NCI-H2227 (cell line): ENCODE measurements at regions not wholly inside any gene's neighbourhood (a gene's known extent, or its start where the extent isn't known, plus 50 kb on each side); places are given as distances from the start of the nearest gene placed in this dataset.
"Not testable (repeated sequence)": the region's sequence is repeated elsewhere in the genome, so short reads cannot be mapped to it uniquely, and the experiment has no call there.

ENCODE experiments used
- DNase-seq: peaks from one replicate; lab custom pipeline; 2025; ENCODE audit not compliant: unreplicated experiment; lab: John Stamatoyannopoulos, UW

DNA sequence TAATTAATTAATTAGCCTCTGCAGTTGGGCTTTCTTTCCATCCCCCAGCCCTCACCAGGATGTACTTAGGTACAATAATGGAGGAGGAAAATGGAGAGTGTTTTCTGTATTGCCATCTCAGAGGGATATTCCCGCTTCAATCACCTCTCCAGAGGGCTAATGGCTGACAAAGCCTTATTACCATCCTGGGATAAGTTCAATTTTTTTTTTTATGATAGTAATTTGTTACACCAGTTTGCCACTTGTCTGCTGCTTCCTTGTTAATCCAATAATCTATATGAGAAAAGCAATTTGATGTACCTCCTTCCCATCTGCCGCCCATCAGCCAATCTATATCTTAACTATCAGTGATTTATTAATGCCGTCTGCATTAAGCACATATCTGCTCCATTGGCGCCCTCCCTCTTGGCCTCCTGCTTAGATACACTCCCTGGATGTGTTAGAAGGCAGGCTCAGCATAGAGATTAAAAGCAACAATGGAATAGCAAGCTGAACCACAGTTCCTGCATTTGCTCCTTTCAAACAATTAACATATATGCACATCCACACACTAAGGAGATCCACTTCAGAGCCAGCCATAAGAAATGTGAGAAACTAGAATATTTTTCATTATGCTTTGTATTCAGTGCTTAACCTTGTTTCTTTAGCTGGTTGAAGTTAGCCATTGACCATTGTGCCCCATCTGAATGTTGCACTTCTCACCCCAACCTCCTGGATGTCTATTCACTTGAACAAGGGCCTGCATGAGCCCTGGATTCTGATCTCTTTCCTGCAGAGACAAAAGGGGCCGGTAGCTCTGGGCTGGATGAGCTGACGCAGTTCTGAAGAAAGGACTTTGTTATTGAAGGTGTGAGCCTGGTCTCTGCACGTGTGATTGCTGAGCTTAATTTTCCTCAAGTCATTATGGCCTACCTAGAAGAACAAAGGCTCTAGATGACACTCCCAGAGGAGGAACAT is 237.3 kb upstream of the GAP43 start:
- DNase-seq = no peak

DNA sequence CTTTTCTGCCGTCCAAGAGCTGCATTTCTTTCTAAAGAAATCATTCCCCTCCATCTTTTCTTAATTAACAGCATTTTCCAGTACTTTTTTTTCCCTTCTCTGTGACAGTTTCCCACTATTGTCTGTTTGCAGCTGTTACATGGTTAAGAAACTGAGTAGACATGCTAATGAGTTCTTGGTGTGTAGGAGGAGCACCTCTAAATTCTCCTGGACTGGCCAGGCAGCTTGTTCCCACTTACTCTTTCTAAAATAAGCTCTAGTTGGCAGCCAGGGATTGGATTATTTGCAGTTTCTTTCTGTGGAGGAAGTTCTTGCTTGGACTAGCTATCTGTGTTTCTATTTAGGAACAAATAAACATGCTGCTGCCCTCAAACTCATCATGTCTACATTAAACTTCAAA is 235.1 kb upstream of the GAP43 start:
- DNase-seq = no peak

DNA sequence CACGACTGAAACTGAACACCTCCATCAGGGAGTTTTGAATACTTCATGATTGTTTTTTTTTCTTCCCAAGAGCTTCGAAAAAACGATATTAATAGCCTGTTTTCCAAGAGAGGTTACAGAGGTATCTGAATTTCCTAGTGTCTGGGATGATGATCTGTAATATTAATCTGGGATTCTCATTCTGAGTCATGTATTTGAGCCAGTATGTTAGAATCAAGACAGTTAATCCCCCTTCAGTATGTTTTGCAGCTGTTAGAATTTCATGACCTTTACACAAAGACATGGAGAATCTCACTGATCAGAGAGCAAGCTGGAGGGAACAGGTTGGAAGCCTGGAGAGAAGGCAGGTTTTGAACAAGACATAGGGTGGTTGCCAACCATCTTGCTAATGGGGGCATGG is 234.5 kb upstream of the GAP43 start:
- DNase-seq = no peak

DNA sequence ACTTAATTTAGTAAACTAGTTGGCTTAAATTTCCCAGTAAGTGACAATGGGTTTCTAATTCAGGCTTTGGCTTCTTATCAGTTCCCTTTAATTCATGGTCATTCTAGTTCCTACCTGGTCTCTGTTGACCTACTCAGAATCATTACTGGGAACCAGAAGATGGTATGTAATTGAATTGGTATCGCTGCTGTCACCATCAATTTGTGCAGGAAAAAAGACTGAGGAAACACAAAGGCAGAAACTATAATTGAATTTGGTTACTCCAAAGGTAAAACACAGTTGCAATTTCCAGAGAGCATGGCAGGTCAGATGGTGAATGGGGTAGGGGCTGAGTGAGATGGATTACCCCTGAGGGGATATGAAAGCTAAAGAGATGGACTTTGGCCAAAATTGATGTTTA is 226.5 kb upstream of the GAP43 start:
- DNase-seq = no peak

DNA sequence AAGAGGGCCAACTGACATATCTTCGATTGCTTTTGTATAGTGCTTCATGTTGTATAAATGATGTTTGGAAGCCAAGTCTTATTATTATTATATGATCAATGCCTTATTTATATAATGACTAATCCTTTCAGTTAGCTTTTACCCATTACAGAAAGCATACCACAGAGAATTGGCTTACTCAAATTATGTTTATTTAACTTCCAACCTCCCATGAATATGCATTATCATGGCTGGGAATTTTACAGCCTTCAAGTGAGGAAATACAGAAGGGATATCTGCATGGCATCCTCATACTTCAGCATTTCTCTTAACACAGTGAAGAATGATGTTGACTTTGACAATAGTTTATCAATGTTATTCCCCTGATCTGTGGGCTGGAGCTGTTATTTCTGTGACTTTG is 225.9 kb upstream of the GAP43 start:
- no peak for DNase-seq

DNA sequence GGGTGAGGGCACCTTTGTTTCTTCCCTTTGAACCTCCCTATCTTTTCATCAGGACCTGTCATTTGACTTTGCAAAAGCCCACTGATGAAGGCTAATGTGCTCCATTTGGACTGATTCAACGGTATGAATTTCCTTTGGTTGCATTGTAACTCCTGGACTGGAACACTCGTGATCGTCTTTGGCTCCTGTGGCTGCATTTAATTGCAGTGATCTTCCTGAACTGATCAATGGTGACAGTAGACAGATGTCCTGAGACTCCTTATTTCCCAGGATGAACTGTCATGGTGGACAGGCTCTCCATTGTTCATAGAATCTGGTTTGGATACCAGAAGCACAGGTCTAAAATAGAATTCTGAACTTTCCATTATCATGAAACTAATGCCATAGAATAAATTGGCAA is 224.8 kb upstream of the GAP43 start:
- DNase-seq = no peak

DNA sequence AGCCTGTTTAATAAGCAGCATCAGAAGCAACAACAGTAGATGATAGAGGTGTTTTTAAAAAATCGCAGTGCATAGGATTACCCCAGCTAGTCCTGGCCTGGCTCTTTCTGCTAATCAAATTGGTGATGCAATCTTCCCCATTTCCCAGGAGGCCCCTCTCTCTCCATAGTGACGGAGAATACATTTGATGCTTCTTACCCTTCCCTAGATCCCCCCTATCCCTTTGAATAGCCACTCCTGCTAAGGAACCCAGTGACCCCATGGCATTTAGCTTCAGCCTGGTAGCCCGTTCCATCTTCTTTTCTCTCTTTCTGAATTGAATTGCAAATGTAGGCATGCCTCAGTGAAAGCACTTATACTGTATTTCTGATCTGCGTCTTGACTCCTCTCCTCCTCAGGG is 223.6 kb upstream of the GAP43 start:
- DNase-seq = no peak

DNA sequence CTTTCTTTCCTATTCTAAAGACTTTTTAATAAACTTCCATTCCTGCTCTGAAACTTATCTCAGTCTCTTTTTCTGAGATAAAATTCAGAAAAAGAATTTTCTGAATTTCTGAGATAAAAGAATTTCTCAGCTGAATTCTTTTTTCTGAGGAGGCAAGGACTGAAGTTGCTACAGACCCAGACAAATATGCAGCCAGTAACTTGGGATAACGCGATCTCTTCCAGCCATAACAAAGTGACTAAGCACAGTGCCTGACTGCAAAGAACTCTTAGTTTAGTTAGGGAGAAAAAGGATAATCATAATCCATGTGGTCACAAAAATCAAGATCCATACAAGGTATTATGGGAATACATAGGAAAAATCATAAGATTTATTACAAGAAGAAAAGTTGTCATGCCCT is 222.0 kb upstream of the GAP43 start:
- no peak for DNase-seq

DNA sequence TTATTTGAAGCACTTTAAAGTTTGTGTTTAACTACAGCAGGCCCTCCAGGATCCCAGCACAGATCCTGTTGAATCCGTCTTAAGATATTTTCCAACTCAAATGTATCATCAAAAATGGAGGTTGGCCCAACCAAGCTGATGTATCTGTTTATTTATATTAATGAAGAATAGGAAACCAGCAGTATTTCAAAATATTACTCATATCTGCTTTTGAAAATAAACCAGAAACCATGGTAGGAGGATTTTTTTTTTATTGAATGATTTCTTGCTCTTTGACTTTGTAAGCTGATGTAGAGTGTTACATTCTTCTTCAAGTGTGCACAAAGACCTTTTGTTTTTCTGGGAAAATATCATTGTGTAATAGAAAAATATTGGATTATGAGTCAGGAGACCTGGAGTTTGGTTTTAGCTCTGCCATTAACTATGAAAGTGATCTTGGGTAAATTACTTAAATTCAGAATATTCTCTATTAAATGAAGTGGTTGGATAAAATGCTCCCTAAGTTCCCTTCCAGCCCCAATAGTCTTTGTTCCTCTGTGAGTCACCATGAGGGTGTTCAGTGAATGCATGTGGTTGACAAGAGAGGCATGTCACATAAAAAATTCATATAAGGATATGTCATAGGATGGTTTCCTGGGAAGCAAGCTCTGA is 221.3 kb upstream of the GAP43 start:
- no peak for DNase-seq

DNA sequence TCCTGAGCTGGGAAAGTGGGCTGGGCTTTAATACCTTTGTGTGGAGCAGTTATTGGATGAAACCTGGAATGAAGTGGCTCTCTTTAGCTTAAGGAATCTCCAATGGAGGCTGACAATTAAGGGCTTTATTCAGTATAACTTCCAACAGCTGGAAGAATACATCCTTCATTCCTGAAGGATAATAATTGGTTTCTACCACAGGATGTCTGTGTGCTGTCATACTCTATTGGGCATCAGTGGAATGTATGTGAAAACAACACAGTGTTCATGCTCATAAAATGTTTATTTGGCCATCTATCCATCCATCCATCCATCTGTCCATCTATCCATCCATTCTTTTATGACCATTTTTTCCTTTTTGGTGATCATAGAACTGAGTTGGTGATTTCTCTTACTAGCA is 220.7 kb upstream of the GAP43 start:
- no peak for DNase-seq

DNA sequence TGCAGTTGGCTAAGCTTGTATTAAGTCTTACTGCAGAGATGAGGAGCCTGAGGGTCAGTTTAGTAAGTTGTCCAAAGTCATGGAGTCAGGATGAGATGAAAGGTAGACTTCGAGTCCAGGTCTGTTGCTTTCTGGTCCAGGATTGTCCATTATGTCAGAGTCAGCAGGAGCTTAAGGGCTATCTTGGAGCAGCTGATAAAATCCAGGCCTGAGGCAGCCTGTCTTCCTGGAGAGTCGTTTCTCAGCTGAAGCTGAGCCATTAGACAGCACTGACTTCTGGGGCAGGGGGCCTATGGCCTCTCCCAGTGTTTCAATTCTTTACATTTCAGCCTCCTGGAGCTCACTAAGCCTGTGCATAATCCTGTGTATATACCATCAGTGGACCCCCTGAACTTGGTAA is 219.5 kb upstream of the GAP43 start:
- DNase-seq = no peak

DNA sequence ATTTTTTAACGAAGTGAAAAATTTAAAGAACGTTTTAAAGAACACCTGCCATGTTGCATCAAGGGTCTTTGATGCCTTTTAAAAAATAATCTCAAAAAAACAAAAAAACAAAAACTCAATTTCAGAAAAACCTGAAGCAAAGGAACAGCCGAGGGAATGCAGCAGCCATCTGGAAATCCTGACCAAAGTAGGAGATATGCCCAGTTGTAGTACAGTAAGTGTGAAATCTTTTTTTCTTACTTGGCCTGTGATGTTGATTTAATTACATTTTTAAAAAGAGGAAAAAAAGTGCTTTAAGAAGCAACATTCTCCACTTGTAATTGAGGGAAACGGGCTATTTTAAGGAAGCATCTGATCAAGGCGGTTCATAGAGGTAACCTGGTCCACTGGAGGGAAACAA is 213.7 kb upstream of the GAP43 start:
- DNase-seq = no peak

DNA sequence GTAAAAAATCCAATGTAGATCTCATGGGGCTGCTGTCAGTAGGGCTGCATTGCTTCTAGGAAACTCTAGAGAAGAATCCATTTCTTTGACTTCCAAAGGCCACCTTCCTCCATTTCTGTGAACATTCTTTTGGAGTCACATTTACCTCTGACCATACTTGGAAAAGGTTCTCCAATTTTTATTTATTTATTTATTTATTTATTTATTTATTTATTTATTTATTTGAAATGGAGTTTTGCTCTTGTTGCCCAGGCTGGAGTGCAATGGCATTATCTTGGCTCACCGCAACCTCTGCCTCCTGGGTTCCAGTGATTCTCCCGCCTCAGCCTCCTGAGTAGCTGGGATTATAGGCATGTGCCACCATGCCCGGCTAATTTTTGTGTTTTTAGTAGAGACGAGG is 208.7 kb upstream of the GAP43 start:
- not testable (repeated sequence) for DNase-seq

DNA sequence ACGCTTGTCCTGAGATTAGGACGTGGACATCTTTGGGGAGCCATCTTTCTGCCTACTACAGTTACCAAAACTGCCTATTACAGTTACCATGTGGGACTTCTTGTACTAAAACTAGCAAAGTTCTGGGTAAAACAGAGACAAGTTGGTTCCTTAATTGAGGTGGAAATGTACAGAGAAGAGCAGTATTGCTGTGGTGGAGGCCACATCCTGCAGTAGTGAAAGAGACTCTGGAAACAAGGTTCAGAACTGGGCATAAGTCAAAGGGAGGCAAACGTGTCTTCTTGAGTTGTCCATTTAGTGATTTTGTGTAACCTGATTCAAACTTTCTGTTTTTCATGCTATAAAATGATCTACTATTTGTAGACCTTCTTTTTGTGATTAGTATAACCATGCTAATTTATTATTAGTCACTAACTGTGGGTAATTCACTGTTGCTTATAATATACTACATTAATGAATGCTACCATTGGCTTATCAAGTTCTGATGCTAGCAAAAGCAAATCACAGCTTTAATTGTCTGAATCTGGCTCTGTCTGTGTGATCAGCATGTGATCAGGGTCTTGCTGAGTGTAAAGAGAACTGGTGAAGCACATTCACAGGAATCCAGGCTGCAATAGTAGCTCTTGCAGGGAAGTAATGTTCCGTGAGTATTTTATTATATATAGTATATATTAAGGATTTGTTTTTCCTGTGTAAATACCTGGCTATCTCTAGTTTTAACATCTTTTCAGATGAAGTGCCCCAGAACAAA is 207.9 kb upstream of the GAP43 start:
- no peak for DNase-seq

DNA sequence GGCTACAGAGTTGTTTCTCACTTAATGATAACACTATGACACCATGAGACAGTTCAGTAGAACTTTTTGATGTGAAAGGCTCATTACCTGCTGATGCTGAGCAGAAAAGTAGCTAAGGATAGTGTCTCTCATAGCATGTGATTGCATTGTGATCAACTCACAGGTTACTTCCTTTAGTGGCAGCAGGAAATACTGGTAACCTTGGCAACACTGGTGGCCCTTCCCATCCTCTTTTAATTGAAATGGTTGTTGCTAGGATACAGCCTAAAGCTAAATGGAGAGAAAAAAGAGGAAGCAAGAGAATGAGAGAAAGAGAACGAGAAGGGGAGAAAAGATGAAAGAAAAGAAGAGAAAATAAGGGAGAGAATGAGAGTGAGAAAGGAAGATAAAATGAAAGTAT is 204.7 kb upstream of the GAP43 start:
- DNase-seq = peak; percentile 0

DNA sequence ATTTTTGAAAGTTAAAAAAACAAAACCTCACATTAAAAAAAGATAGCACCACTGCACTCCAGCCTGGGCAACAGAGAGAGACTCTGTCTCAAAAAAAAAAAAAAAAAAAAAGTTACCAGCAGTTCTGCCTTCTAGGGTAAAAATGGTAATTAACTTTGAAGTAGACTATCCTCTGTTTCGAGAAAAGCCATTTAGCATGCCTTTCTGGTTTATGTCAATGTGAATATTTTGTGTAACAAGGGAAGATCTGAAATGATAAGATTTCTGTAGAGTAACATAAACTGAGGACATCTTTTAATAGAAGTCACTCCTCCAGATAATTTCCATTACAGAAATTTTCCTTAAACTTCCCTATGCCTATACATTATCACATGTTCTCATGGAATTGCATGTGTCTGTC is 203.2 kb upstream of the GAP43 start:
- DNase-seq = no peak

DNA sequence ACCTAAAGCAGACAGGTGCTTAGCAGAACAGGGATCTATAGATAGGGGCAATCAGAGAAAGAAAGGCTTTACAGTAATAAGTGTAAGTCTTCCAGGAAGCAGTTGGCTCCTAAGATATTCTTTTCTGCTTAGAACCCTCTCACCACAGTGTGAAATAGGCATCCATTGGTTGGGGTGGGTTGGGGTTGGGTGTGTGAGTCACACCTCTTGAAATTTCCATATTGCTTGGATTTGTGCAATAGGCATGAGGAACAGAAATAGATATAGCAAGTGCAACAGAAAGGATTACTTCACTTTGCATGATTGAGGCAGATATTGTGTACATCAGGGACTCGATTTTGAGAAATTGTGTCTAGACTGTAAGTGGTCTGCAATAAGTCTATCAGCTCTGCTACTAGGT is 200.1 kb upstream of the GAP43 start:
- DNase-seq = no peak

DNA sequence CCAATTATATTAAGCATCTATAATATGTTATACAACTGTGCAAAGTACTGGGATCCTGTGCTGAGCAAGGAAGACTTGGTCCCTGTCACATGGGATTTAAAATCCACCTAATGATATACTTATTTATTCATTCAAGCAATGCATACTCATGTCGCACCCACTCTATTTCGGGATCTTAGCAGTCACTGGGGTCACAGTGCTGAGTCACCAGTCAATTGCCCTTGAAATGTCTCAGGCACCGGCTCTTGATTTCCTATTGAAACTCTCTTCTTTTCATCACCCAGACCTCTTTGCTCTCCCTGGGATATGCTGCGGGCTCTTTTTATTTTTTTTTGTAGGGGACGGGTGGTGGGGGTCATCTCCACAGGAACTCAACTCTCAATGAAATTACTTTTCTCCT is 194.5 kb upstream of the GAP43 start:
- DNase-seq = peak; percentile 14

DNA sequence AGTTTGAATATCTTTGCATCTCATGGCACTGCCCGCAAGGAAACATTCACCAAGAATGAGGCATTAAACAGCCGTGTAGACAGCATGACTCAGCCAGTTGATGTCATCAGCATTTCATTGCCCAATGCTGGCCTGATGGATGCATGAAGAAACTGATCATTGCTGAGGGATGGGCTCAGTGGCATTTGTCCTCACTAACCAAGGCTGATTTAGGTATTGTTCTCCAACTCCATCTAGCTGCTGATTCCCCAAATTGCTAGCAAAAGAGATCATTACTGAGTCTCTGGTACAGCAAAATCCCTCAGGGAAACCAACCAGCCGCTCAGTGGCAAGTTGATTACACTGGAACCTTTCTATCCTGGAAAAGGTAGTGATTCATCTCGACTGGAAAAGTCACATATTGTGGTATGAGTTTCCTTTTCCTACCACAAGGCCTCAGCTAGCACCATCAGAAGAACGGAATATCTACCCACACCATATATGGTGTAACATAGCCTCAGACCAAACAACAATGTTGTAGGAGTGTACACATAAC is 186.5 kb upstream of the GAP43 start:
- DNase-seq = no peak

DNA sequence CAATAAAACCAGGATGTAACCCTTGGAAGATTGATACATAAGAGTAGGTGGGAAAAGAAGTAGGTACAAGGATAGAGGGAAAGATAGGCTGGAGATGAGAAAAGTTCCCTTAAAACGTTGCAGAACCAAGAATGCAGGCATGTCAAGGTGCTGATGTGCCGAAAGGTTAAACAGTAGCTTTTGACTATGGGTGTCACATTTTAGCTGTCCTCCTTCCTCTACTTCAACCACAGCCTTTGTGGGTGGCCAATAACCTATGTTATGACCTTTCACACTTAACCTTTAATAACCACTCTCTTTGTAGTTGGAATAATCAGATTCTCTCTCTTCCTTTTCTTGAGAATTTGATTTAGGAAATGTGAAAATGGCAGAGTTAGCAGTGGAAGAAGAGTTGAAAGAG is 184.5 kb upstream of the GAP43 start:
- no peak for DNase-seq

DNA sequence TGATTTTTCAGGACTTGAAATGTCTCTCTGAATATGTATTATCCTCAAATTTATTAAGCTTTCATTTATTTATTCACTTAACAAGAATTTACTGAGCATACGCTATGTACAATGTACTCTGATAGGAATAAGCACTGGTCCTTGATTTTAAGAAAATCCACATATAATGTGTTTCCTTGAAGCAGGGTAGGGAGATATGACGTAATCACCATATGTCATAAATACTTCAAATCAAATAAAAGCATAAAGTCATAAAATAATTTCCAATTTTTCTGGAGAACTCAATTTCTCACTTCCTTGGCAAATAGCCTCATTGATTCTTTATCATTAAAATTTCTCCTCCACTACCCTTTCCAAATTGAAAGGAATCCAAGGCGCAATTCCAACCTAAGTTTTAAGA is 177.8 kb upstream of the GAP43 start:
- no peak for DNase-seq

DNA sequence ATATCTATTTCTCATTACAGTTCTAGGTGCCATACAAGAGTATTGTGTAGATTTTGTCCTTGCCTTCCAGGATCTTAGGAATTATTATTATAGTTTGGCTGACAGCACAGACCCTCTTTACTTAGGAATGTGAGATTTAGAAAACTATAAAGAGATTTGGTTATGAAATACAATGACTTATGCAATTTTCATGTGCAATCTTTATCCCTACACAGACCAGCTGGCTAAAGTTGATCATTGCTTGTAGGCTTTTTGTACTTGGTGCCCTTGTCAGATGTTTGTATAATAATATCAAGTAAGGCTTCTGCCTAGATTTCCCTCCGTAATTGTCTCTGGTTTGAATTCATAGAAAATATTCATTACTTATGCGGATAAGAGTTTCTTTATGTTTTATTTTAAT is 174.5 kb upstream of the GAP43 start:
- DNase-seq = no peak
